Small intestine (tissue), 7 donors: ENCODE measurements at regions not wholly inside any gene's neighbourhood (a gene's known extent, or its start where the extent isn't known, plus 50 kb on each side); places are given as distances from the start of the nearest gene placed in this dataset.
A peak's percentile ranks its signal among the peaks of the same experiment; 100 is the strongest.

ENCODE experiments used
- DNase-seq, 2 donors: peaks; one replicate each; pipeline versions ENCODE4 v3.0.0 to v3.0.0-alpha.2; 2013
- FAIRE-seq: peaks from 2 replicates; lab custom pipeline; 2012; peaks lifted over from hg19 to GRCh38; lab: Jason Lieb, UNC
- H3K27ac ChIP-seq, 3 donors: one replicate each; pipeline ENCODE4 v1.5.1; 2013; ENCODE audit warnings: low read length in 2 of 3, mild to moderate bottlenecking in 2 of 3, control low read depth in 1 of 3, inconsistent platforms in 1 of 3, low read depth in 1 of 3, moderate library complexity in 1 of 3
- H3K27me3 ChIP-seq, 3 donors: one replicate each; pipeline ENCODE4 v1.6.1; 2013; ENCODE audit warnings: low read length in 3 of 3, inconsistent platforms in 1 of 3; ENCODE audit not compliant: control insufficient read depth in 3 of 3, insufficient read depth in 3 of 3
- H3K36me3 ChIP-seq, 3 donors: one replicate each; pipeline ENCODE4 v1.6.1; 2013; ENCODE audit warnings: low read length in 3 of 3, inconsistent platforms in 1 of 3, low read depth in 1 of 3, mild to moderate bottlenecking in 1 of 3, moderate library complexity in 1 of 3; ENCODE audit not compliant: control insufficient read depth in 3 of 3, insufficient read depth in 2 of 3
- H3K4me1 ChIP-seq, 3 donors: one replicate each; pipeline ENCODE4 v1.6.1; 2013; ENCODE audit warnings: low read length in 2 of 3, inconsistent platforms in 1 of 3, low read depth in 1 of 3, mild to moderate bottlenecking in 1 of 3, moderate library complexity in 1 of 3; ENCODE audit not compliant: control insufficient read depth in 3 of 3, insufficient read depth in 2 of 3
- H3K4me3 ChIP-seq, 3 donors: one replicate each; pipeline ENCODE4 v1.5.1; 2013; ENCODE audit warnings: low read length in 3 of 3, control low read depth in 1 of 3, inconsistent platforms in 1 of 3, low read depth in 1 of 3, mild to moderate bottlenecking in 1 of 3, moderate library complexity in 1 of 3
- H3K9me3 ChIP-seq, 2 donors: one replicate each; pipeline ENCODE4 v1.6.1; 2013; ENCODE audit warnings: low read depth in 1 of 2, low read length in 1 of 2; ENCODE audit not compliant: control insufficient read depth in 2 of 2, insufficient read depth in 1 of 2
- WGBS, 3 donors: extraction: QIAGEN DNeasy Blood & Tissue Kit; methylation state at CpG; one replicate each; pipeline ENCODE4 v1.1.7; 2013; 5-methylcytosine and 5-hydroxymethylcytosine counted together
- donor health status: healthy with polysubstance abuse.
- donor health status: control.
- donor health status: control.
- donor health status: Bipolar disorder and iron deficiency.
- donor health status: healthy.

- FAIRE-seq (no peak), DNase-seq (no peak)
- H3K4me1 ChIP-seq: no peaks in the 10 kb centered on the region
- no peaks in the 10 kb centered on the region for H3K36me3 ChIP-seq
- peaks cover 0 to 7% of the 10 kb centered on the region in 2 donors for H3K9me3 ChIP-seq
- no peaks in the 10 kb centered on the region for H3K27me3 ChIP-seq
- no peak overlapping the region for H3K4me3 ChIP-seq
- H3K27ac ChIP-seq: no peak overlapping the region
These were observed 60.1 kb upstream of the ASXL3 start for GRCh38 chr18:33517950-33518349.

GRCh38 chr18:33513027-33513426 lies 65.0 kb upstream of the ASXL3 start:
- Histone ChIP-seq H3K27me3 (no peaks in the 10 kb centered on the region), H3K4me1 (no peaks in the 10 kb centered on the region), H3K27ac (no peak overlapping the region), H3K4me3 (no peak overlapping the region), H3K9me3 (peaks cover 0 to 7% of the 10 kb centered on the region in 2 donors), H3K36me3 (no peaks in the 10 kb centered on the region)
- DNase-seq (no peak), FAIRE-seq (no peak)

GRCh38 chr18:33507019-33507418 lies 66.5 kb upstream of the CCDC178 start:
- FAIRE-seq (peak; percentile 44), DNase-seq (no peak)
- Histone ChIP-seq H3K4me3 (no peak overlapping the region), H3K4me1 (no peaks in the 10 kb centered on the region), H3K36me3 (no peaks in the 10 kb centered on the region), H3K27ac (no peak overlapping the region), H3K27me3 (no peaks in the 10 kb centered on the region), H3K9me3 (no peaks in the 10 kb centered on the region)
- 63 to 80% (median 73%) methylated on average over 1 of the region's 1 CpG for WGBS, 3 donors

- no peaks in the 10 kb centered on the region for H3K27me3 ChIP-seq
These were observed 65.3 kb upstream of the CCDC178 start for GRCh38 chr18:33505798-33506197.

GRCh38 chr18:33505297-33505696 lies 64.8 kb upstream of the CCDC178 start:
- H3K36me3 ChIP-seq: no peaks in the 10 kb centered on the region
- H3K4me1 ChIP-seq: no peaks in the 10 kb centered on the region
- FAIRE-seq (no peak), DNase-seq (no peak)
- no peaks in the 10 kb centered on the region for H3K9me3 ChIP-seq
- WGBS, 3 donors: 71 to 86% (median 82%) methylated on average over 2 of the region's 2 CpGs
- no peaks in the 10 kb centered on the region for H3K27me3 ChIP-seq
- no peak overlapping the region for H3K4me3 ChIP-seq
- H3K27ac ChIP-seq: no peak overlapping the region

More at GRCh38 chr18:33505798-33506197, 65.3 kb upstream of the CCDC178 start:
- DNase-seq (no peak), FAIRE-seq (no peak)
- Histone ChIP-seq H3K4me1 (no peaks in the 10 kb centered on the region), H3K9me3 (no peaks in the 10 kb centered on the region), H3K4me3 (no peak overlapping the region), H3K27ac (no peak overlapping the region), H3K36me3 (no peaks in the 10 kb centered on the region)

- Histone ChIP-seq H3K27me3 (no peaks in the 10 kb centered on the region), H3K4me3 (no peak overlapping the region), H3K27ac (no peak overlapping the region), H3K4me1 (no peaks in the 10 kb centered on the region), H3K9me3 (no peaks in the 10 kb centered on the region), H3K36me3 (no peaks in the 10 kb centered on the region)
- 79 to 92% (median 85%) methylated on average over 1 of the region's 1 CpG for WGBS, 3 donors
- DNase-seq (peak; percentile 10 to 30), FAIRE-seq (no peak)
These were observed 54.8 kb upstream of the CCDC178 start for GRCh38 chr18:33495278-33495677.
